ENCODE measurements at regions not wholly inside any gene's neighbourhood (a gene's known extent, or its start where the extent isn't known, plus 50 kb on each side); places are given as distances from the start of the nearest gene placed in this dataset.

DNA sequence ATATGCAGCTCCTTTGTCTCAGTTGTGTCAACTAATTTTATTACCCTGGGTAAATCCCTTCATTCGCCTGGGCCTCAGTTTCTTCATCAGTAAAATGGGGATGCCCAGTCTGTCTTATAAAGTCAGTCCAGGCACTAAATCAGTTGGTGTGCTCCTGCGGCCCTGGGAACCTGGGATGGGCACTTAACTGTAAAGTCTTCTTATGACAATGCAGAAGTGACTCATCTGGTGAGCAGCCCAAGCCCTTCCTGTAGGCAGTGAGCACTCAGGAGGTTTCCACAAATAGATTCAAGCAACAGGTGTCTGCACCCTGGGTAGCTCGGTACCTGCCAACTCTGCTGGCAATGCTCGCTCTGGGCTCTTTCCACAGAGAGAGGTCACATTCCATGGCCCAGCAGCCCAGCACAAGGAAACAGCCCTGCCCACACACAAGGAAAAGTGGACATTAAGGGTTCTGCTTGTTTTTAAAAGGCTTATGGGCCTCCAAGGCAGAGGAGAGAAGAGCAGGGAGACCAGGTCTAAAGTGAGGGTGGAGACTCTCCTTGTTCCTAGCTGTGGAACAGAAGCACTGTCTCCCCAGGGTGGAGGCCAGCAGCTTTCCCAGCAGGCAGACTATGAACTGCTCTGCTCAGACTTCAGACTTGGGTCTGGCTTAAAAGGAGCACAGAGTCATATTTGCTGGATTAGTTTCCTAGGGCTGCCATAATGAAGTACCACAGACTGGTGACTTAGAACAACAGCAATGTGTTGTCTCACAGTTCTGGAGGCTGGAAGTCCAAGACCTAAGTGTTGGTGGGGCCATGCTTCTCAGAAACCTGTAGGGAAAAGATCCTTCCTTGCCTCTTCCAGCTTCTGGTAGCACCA lies 89.7 kb upstream of the ADRA1B start:
- FAIRE-seq = no peak

DNA sequence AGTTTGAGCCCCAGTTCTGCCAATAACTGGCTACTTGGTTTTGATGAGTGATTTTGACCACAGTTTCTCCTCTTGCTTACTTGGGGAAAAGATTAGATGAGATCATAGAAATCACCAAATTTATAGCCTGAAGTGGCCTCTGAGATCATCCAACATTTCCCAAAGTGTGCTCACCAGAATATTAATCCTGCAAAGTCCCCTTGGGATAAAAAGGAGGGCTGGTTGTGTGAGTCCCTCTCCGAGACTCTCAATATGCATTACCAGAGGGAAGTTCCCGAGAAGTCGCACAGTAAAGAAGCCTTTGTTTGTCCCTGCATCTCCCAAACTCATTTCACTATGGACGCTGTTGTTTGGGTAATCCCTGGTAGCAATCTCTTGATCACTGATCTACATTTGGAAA lies 88.4 kb upstream of the ADRA1B start:
- no peak for FAIRE-seq

DNA sequence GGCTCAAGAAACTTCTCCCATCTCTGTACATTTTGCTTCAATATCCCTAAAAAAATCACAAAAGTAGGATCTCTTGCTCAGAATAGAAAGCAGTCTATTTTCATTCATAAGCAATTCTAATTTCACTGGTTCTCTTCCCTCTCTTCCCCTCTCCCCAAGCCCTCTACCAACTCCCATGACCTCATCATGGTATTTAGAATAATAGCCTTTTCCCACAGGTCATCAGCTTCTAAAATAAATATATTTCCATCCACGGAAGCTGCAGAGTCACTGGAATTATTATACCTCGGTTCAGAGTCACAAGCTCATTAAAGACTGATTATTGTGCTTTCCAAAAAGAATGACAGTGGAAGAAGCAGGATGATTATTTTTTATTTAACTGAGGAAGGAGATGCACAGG lies 84.2 kb upstream of the ADRA1B start:
- FAIRE-seq = no peak

DNA sequence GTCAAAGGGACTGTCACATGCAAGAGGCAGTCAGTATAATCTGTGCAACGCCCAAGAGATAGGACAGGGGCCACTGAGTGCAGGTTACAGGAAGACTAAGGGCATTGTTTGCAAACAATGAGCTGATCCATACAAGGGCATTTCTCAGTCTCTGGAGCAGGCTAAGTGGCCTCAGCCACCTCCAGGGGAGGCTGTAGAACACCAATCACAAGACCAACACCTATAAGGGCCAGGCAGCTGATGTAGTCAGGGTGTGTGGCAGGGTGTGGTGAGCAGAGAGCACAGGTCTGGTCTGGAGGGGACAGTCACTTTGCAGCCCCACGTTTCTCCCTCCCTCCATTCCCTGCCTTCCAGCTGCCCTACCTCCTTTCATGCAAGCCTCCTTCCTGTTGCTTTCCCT lies 83.2 kb upstream of the ADRA1B start:
- FAIRE-seq = no peak

DNA sequence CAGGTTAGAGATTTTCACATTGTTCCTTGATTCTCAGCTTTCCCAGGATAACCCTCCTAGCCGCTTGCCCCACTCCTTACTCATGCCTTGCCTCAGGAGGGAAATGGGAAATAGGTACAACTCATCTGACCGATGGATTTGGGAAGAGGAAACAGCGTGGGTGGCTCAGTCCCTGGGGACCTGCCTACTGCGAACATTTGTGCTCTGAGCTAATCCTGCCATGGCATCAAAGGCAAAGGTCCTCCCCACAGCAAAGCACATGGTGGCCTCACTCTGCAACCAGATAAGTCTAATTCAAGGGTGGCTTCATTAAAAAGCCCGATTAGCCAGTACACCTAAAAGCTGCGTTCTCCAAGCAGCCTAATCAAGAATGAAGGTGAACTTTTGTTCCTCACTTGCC lies 82.4 kb upstream of the ADRA1B start:
- no peak for FAIRE-seq

DNA sequence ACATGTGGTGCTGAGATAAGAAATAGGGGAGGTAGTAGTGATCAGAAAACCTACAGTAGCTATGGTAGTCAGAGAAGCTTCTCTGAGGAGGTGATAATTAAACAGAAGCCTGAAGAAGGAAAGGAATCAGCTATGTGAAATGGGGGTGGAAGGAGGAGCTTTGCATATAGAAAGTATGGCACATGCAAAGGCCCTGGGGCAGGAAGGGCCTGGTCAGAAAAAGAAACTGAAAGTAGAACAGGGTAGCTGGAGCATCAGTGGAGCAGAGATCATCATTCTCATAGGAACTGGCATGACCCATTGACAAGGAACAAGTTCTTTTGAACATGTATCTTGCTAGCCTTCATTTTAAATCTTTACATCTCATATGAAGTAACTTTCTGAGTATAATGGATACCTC lies 80.7 kb upstream of the ADRA1B start:
- no peak for FAIRE-seq

DNA sequence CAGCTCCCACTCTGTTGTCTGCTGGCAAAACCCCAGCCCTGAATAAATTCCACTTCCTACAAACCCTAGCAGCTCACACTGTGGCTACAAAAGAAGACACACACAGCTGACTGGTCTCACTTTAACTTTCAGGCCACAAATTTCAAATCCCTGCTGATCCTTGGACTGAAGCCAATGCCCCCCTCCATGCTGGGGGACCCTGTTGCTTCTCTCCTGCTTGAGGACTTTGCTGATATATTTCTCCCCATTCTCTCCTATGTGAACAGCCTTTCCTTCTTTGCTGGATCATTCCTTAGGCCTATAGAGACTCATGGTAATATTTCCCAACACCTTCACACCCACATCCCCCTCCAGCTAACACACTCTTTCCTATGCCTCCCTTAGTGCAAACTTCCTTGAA lies 79.6 kb upstream of the ADRA1B start:
- FAIRE-seq = no peak

DNA sequence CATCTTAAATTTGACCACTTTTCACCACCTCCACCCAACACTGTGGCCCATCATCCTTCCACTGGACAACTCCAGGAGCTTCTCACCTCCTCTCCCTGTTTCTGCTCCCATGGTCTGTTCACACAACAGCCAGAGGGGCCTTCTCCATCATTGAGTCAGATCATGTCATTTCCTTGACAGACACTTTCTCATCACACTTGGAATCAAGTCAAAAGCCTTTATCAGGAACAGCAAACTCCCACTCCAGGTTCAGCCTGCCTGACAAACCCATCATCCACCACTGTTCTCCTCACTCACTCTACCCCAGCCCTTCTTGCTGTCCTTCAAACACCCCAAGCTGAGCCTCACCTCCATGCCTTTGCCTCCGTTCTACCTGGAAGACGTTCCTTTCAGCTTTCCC lies 78.4 kb upstream of the ADRA1B start:
- FAIRE-seq = no peak

DNA sequence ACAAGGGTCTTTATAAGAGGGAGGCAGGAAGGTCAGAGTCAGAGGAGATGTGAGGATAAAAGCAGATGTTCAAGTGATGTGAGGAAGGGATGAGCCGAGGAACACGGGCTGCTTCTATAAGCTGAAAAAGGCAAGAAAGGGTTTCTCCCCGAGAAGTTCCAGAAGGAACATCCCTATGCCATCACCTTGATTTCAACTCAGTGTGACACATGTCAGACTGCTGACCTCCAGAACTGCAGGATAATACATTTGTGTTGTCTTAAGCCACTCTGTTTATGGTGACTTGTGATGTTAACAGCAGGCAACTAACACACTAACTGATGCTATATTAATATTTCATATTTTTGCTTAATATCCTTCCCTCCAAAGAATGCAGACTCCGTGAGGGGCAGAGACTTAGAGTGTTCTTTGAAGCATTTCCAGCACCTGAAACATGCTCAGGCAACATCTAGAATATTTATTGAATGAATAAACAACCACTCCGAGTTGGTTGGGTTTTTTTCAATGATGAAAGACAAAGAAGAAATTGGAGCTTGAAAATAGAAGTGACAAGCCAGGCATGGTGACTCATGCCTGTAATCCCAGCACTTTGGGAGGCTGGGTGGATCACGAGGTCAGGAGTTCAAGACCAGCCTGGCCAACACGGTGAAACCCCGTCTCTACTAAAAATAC lies 77.6 kb upstream of the ADRA1B start:
- no peak for FAIRE-seq

DNA sequence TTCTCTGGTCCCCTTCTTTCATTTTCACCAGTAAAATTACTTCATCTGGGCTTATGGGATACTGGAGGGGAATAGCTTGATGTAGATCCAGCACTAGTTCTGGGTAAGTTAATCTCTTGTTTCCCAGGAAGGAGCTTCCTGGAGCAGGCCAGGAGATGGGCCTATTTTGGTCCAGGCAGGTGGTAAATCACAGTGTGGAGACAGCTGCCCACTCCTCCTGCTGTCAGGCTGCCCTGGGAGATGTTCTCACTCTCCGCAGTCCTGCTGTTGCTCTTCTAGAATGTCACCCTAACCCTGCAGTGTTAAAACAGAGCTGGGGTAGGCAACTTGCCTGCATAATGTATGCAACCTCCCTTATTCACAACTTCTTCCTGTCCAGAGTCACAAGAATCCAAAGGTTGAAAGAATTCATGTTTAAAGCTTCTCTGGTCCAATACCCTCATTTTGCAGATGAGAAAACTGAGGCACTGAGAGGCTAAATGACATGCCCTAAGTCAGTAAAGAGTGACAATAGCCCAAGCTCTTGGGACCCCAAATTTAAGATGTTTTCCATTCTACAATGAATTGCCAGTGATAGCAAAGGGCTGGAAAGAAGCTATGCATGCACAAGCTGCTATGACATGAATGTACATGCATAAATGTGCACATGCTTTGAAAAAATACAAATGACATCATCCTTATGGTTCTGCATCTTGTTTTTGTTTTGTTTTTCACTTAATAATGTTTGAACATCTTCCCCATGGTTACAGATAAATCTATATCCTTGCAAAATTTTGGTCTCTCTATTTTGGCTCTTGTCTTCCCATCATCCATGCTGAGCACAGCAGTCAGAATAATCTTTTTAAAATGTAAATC lies 71.8 kb upstream of the ADRA1B start:
- FAIRE-seq = no peak

DNA sequence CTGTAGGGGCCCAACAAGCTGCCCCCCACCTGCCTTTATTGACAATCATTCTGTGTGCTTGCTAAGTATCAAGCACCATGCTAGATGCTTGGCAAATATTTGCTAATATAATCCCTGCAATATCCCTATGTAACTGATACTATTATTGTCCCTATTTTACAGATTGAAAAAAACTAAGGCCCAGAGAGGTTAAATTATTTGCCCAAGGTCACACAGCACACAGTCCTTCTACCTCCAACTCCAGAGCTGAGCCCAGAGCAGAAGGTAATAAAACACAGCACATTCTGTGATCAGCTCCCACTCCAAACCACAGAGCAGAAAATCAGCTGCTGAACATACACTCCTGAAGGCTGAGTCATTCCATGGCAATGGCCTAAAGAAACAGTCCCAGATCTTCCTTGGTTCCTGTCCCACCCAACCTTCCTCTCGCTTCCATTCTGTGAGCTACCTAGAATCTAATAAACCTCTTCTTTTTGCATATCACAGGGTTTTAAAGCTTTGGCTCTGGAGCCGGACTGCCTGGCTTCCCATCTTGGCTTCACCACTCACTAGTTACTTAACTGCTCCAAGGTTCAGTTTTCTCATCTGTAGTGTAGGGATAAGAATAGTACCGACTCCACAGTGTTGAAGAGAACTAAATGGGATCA lies 66.7 kb upstream of the ADRA1B start:
- no peak for FAIRE-seq

DNA sequence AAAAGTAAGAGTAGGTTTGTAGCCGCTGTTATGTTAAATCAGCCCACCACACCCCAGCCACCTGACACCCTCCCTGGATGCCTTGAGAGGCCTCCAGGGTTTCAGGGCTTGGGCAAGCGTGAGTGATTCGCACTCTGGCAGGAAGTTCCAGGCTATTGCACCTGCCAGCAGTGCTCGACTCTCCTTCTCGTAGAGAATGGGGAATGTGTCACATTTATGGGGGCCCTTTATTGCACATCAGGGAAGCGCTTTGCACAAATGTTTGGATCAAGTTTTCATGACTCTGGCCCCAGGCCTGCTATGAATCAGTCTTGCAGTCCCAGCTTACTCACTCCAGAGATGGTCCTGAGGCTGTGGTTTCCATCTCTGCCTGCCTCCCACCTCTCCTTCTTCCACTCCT lies 66.1 kb upstream of the ADRA1B start:
- FAIRE-seq = no peak

DNA sequence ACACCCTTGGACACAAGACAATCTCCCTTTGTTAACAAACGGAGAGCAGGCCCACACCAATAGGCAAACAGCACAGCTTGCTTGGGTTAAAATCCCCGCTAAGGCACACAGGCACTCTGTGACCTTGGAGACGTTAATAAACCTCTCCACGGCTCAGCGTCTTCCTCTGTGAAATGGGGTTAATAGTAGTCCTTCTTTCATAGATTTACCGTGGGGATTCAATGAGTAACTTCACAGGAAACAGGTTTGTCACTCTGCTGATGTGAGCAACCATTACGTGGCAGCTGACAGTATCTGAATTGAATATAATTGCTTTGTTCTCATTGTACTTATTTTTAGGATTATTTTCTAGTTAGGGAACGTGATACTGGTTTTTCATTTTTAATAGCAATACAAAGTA lies 65.2 kb upstream of the ADRA1B start:
- FAIRE-seq = no peak

DNA sequence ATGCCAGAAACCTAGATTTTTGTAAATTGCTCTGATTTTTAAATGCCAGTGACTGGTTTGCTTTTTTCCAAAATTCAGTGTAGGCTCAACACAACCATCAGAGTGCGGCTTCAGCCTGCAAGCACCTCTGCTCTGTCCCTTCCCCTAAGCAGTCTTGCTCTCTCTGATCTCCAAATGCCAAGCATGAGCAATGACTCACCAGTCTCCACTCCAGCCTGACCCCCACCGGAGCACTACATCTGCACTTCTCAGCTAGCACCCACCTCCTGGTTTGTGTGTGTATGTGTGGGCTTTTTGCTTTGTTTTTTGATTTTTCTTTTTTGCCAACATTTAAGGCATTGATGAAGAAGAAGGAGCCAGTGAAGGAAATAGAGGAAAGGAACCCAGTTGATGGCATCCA lies 61.4 kb upstream of the ADRA1B start:
- no peak for FAIRE-seq

DNA sequence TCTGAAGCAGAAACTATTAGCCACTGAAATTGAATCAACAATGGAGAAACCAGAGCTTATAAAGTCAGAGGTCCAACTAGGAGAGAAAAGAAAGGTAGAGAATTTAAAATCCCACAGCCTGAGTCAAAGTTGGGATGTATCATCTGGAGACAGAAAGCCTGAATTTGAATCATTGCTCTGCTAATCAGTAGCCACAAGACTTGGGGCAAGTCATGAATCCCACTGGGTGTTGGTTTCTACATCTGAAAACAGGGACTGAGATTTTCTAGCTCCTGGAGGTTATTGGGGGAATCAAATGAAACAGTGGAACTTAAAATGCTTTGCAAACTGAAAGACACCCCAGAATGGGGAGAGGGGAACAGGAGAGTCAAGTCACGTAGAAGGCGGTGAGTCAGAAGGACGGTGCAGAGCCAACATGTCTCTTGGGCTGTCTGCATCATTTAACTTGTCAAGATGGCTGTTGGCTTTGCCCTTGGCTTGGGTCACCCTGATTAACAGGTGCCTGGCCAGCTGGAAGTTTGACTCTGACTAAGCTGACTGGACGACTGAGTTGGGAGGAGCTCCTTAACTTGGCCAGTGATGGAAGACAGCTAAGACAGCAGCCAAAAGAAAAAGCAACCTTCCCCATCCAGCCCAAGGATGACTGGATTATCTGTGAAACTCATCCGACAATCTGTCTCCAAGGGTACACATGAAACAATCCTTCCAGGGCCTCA lies 60.6 kb upstream of the ADRA1B start:
- no peak for FAIRE-seq

DNA sequence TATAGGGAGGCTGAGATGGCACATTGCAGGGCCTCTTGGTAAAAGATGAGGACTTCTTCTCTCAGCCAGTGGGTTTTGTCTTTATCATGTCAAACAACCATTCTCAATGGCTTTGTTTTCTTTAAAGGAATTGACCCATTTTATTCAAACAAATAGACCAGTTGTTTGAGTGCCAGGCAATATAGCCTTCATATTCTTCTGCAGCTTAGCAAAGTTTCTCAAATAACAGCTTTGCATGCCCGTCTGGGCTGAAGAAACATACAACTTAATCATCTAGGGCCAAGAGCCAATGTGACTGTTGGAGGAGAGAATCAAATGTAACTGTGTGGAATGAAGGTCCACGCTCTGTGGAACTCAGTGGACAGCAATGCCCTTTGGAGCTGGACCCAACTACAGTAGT lies 57.4 kb upstream of the ADRA1B start:
- FAIRE-seq = no peak

DNA sequence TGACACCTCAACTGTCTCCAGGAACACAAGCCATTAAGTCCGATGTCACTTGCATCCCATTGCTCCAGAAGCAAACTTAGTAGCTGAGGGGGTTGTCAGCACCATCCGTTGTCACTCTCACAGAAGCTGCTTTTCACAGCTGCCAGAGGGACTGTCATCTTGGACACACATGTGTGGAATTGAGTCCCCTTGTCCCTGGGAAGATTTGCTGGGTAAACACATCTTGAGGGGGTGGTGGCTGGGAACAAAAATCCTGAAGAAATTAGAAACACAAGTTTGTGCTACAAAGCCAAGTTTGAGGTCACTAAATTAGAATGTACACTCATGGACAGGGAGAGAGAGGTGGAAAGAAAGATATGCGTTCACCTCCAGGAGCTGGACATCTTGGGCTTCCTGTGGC lies 55.2 kb upstream of the ADRA1B start:
- no peak for FAIRE-seq

DNA sequence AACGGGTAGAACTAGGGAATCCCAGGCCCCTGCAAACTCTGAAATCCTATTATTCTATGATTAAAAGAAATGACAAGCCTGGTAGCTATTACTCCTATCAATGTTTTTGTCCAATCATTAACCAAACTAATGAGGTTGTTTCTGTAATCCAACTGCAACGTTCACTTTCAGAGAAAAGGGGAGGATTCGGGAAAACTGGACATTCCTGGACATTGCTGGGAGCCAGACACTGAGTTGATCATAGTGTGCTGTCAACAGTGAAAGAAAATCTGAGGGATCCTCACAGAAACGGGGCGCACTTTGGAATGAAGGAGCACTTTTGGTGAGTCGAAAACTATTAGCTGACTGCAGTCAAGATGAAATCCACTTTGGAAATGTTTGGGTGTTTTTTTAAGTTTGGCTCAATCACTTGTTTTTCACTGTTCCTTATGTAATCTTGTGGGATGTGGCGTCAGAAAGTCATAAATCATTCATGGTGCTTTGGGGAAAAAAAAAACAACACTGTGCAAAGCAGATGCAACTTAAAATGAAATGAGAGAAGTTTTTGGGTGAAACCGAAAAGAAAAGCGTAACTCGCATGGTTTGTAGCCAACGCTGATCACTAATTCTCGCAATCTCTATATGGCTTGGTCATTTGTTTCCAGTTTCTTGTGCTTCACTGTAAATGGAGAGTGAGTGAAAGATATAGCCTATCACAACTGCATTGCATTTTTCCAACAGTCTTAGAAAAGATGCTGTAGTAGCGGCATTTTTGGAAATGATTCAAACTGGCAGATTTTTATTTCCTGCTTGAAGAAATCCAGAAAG lies 51.2 kb upstream of the ADRA1B start:
- no peak for FAIRE-seq

DNA sequence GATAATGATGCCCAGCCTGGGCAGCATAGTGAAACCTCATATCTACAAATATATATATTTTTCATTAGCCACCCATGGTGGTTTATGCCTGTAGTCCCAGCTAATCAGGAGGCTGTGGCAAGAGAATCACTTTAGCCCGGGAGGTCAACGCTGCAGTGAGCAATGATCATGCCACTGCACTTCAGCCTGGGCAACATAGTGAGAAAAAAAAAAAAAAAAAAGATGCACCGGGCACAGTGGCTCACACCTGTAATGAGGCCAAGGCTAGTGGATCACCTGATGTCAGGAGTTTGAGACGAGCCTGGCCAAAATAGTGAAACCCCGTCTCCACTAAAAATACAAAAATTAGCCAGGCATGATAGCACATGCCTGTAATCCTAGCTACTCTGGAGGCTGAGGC lies 50.2 kb upstream of the ADRA1B start:
- no peak for FAIRE-seq
